GM21528 (cell line): ENCODE measurements at regions not wholly inside any gene's neighbourhood (a gene's known extent, or its start where the extent isn't known, plus 50 kb on each side); places are given as distances from the start of the nearest gene placed in this dataset.
"Not testable (repeated sequence)": the region's sequence is repeated elsewhere in the genome, so short reads cannot be mapped to it uniquely, and the experiment has no call there.

Experiments
- ATAC-seq: cut with Tn5 transposase; IDR thresholded peaks from one replicate; pipeline ENCODE4 v1.9.1; 2021; ENCODE audit warnings: mild to moderate bottlenecking, moderate library complexity; ENCODE audit not compliant: unreplicated experiment, low FRiP score

GRCh38 chr11:91124363-91124762 lies 901.5 kb upstream of the CHORDC1 start:
- no peak for ATAC-seq

DNA sequence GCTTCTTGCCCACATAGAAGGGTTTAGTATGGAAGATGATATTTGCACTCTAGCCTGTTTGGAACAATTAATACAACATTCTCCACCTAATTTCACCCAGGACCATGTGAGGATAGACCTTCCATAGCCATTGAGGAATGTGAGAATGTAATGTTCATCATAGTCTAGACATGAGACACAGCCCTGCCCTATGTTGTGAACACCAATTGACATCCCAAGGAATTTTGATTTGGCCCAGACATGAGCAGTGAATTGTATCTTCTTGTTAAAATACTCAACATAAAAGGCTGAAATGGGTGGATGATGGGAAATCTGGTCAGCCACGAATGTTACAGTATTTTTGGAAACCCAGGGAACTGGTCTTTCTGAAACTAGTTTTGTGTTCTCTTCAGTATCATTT lies 892.3 kb upstream of the CHORDC1 start:
- ATAC-seq = no peak

GRCh38 chr11:91104237-91104636 lies 881.4 kb upstream of the CHORDC1 start:
- no peak for ATAC-seq

DNA sequence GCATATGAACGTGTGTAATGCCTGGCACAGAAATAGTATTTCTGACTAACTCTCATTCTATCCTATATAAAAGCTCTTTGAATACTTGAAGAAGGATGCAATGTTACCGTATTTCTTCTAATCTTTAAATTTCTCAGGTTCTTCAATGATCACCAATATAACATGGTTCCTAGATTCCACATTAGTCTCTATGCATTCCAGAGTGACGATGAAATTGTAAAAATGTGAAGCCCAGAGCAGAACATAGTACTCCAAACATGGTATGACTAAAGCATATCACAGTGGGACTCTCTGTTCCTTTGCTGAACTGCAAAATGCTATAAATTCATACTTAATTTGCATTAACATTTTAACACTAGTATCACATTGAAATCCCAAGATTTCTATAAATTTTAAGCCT lies 877.6 kb upstream of the CHORDC1 start:
- ATAC-seq = no peak

DNA sequence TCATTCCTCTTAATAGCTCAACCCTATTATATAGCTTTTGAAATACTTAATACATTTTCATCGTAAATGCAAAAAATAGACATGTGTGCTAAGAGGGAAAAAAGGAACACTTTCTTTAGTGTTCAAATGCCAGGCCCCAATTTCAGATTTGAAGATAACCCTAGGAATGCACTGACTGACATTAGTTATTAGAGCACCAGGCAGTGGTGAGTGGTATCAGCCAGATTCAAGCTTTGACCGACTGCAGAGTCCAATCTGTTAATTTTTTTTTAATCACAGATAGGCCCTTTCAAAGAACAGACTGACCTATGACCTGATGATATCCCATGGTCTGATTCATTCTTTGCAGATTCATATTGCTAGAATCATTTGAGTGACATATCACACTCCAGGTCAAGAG lies 874.2 kb upstream of the CHORDC1 start:
- no peak for ATAC-seq

DNA sequence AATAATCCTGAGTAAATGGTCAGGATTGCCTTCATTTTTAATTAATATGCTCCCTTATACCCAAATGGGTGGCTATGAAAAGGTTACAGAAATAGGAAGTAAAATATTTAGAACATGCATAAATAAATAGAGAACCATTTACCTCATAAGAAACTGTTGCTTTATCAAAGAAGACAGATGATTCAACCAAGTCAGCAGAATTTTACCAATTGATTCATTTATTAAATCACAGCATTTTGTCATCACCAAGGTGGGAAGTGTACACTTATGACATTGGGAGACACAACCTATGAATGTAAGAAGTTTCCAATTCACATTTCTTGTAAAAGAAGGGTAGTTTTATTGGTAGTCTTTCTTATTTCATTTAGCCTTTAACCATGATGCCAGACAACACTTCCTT lies 870.3 kb upstream of the CHORDC1 start:
- ATAC-seq = no peak

- no peak for ATAC-seq
These were observed 868.7 kb upstream of the CHORDC1 start for GRCh38 chr11:91091563-91091962.

GRCh38 chr11:91086028-91086427 lies 863.2 kb upstream of the CHORDC1 start:
- no peak for ATAC-seq

DNA sequence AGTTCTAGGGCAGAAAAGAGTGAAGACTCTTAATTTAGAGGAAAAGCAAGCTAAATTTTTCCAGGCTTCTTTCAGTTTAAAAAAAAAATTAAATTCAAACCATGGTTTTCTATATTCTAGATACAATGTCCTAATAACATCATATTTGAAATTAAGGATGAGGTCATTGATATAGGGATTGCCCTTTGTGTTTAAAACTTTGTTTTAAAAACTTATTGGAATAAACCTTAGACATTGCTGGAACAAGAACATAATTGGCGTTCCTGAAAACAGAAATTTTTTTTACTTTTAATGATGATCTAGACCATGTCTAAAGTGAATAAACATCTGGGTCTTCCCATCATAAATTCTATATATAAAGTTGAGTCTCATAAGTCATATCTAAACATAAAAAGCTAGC lies 859.4 kb upstream of the CHORDC1 start:
- no peak for ATAC-seq

DNA sequence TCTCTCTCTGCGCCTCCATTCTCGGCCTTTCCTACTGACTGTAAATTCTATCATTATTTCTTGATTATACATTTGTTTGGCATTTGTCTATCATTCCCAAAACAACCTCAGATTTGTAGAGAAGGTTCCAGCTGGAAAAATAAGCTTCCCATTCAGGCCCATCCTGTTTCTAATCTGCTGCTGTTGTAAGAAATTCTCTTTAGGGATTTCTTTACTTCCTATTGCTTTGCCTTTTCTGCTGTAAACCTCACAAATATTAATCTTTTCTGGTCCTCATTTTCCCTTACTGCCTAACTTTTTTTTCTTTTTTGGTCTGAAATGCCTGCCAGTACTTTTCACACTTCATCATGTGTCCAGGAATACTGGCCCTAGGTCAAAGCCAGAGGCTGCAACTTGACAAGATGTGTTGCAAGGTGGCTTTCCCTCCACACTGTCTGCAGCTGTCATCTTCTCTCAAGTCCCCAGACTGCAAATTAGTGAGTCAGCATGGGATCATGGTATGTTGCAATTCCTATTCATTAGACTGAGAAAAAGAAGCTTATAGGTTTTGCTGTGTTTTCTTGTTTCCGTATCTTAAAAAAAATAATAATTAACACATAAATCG lies 858.7 kb upstream of the CHORDC1 start:
- no peak for ATAC-seq

- ATAC-seq = no peak
These were observed 855.4 kb upstream of the CHORDC1 start for GRCh38 chr11:91078221-91078620.

- no peak for ATAC-seq
These were observed 852.3 kb upstream of the CHORDC1 start for GRCh38 chr11:91075032-91075695.

GRCh38 chr11:91067666-91068065 lies 844.8 kb upstream of the CHORDC1 start:
- no peak for ATAC-seq

DNA sequence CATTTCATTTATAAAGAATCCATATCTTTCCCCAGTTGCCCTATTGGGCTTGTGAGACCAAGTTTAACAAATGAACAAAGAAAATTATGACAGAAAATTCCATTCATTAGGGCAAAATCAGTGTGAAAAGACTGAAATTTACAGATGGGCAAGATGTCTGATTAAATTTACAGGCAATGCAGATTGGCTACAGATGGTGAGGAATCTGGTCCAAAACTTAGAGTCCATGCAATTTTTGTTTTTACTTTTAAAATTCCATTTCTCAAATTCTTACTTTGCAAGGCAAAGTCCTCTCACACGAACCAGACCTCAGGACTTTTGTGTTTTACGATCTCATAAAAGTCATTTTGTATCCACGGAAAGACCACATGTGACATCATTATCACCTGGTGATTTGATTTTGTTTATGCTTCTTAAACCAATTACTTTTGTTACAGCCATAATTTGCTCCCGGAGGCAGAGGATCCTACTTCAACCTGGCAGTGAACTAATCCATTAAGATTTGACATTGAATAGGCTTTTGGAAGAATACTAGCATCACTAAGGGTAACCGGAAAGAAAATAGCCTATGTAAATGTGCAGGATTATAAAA lies 843.7 kb upstream of the CHORDC1 start:
- ATAC-seq = no peak

GRCh38 chr11:91063399-91063798 lies 840.5 kb upstream of the CHORDC1 start:
- not testable (repeated sequence) for ATAC-seq

GRCh38 chr11:91047882-91048281 lies 825.0 kb upstream of the CHORDC1 start:
- no peak for ATAC-seq

DNA sequence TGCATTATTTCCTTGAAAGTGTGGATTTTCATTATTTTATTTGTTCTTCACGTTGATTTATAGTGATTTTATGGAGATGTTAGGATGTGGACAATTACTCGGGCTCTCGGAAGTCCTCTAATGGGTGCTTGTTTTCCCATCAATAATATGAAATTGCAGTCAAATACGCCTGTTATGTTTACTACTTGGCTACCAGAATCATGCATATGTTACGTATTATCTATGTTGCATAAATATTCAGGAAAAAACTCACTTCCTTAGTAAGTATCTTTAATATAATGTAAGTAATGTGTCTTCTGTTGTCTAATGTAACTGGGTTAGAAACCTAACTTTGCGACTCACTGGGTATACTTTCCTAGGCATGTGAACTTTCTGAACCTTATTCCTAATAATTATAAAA lies 823.4 kb upstream of the CHORDC1 start:
- no peak for ATAC-seq

DNA sequence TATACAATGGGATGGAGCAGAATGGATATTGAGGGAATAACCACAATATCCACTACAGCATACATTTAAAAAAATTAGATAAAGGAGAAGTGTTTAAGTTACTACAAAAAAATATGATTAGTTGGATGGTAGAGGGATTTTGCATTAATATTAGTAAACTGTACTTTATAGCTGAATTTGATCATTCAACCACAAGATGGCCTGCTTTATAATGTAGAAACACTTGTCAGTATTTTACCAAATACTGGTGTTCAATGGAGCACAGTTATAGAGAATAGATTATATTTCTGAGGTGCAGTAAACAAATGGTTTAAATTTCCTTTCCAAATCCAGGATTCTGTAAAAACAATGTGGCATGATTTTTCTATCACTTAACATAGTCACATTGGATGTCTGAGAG lies 818.8 kb upstream of the CHORDC1 start:
- no peak for ATAC-seq

DNA sequence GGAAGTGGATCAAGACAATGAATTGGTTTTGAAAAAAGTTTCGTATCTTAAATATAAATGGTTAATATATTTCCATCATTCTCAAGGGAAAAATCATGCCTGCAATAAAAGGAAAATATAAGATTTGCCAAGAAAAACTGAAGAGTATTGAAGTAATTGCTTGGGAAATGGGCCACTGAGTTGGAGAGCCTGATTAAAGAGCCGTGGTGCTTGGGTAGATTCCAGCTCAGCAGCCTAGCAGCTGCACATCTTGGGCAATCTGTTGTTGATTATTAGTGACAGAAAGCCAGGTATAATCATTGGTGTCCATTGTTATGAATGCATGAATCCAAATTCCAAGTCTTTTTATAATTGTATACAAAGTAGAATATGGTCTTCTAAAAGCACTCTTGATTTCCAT lies 800.9 kb upstream of the CHORDC1 start:
- no peak for ATAC-seq

DNA sequence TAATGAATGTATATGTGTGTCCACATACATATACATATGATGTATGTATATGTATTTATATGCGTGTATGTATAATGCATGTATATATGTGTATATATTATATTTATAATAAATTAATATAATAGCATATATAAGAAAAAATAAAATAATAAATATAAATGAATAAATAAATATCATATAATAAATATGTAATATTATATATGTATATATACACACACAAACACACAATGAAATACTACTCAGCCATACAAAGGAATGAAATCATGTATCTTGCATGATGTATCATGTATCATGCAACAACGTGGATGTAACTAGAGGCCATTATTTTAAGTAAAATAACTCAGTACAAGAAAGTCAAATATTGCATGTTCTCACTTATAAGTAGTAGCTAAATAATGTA lies 788.7 kb upstream of the CHORDC1 start:
- no peak for ATAC-seq

- no peak for ATAC-seq
These were observed 782.6 kb upstream of the CHORDC1 start for GRCh38 chr11:91005458-91005857.

DNA sequence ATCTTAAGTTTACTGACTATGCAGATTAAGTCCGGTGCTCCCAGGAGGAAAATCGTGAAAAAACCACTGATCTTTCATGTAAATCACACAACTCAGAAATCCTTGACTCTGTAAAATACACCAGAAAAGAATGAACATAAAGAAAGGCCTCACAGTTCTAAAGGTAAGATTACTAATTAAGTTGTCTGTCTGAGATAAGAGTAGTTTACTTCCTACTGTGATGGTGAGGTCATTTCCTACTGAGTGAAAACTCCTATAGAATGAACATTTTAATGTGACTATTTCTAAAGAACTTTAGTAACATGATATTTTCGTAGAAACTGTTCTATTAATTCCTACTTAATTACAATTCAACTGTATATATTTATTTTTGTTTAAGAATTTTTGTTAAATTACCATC lies 774.4 kb upstream of the CHORDC1 start:
- ATAC-seq = no peak
